IMR-90 (cell line): ENCODE measurements at regions not wholly inside any gene's neighbourhood (a gene's known extent, or its start where the extent isn't known, plus 50 kb on each side); places are given as distances from the start of the nearest gene placed in this dataset.

Source experiments
- ATAC-seq: fragments of 200-7000 bp; cut with Tn5 transposase; 2 replicates; pipeline ENCODE4 v1.9.1; 2020; ENCODE audit warnings: low read depth, mild to moderate bottlenecking, moderate library complexity
- BruUV-seq: library from RNA; stranded (reverse); fragments of 400-500 nt; replicated peaks from 2 replicates; lab custom pipeline; 2021; lab: Mats Ljungman, UMichigan
- CTCF ChIA-PET: fragments of 300-600 bp; formaldehyde crosslinking; extraction: SDS; loops from one replicate; lab custom pipeline; 2021; ENCODE audit warnings: antibody characterized with exemption; lab: Yijun Ruan, JAX
- POLR2A ChIA-PET: fragments of 300-600 bp; sonication (Branson Sonifier 250); formaldehyde crosslinking; loops from one replicate; lab custom pipeline; 2022; ENCODE audit warnings: antibody characterized with exemption; ENCODE audit not compliant: unreplicated experiment; lab: Charles Lee
- DNase-seq: peaks from one replicate; pipeline ENCODE4 v3.0.0; 2013
- H2AFZ ChIP-seq: replicated peaks from 2 replicates; pipeline ENCODE3; 2013; ENCODE audit warnings: low read length, mild to moderate bottlenecking; ENCODE audit not compliant: poor library complexity
- H2AK5ac ChIP-seq: 2 replicates; pipeline ENCODE4 v1.6.1; 2013; ENCODE audit warnings: low read depth, low read length, inconsistent platforms
- H2AK9ac ChIP-seq: replicated peaks from 2 replicates; pipeline ENCODE3; 2013; ENCODE audit warnings: mild to moderate bottlenecking, low read depth, low read length, moderate library complexity; ENCODE audit not compliant: poor library complexity
- H2BK120ac ChIP-seq: 2 replicates; pipeline ENCODE4 v1.6.1; 2013; ENCODE audit warnings: low read depth, low read length, inconsistent platforms
- H2BK15ac ChIP-seq: 3 replicates; pipeline ENCODE4 v1.6.1; 2013; ENCODE audit warnings: low read depth, low read length, inconsistent platforms
- H2BK20ac ChIP-seq: 2 replicates; pipeline ENCODE4 v1.6.1; 2013; ENCODE audit warnings: low read depth, mild to moderate bottlenecking, inconsistent platforms, low read length, moderate library complexity
- H2BK5ac ChIP-seq: 2 replicates; pipeline ENCODE4 v1.6.1; 2013; ENCODE audit warnings: mild to moderate bottlenecking, low read depth, low read length, inconsistent platforms; ENCODE audit not compliant: poor library complexity, severe bottlenecking
- H3K14ac ChIP-seq: replicated peaks from 2 replicates; pipeline ENCODE4 v1.6.1; 2013; ENCODE audit warnings: low read depth, low read length, inconsistent platforms
- H3K18ac ChIP-seq: 2 replicates; pipeline ENCODE4 v1.6.1; 2013; ENCODE audit warnings: low read depth, low read length, control low read depth
- H3K23ac ChIP-seq: 2 replicates; pipeline ENCODE4 v1.6.1; 2013; ENCODE audit warnings: low read depth, low read length, inconsistent platforms
- H3K27ac ChIP-seq: 2 replicates; pipeline ENCODE4 v1.5.1; 2013; ENCODE audit warnings: mild to moderate bottlenecking, control low read depth, low read length; ENCODE audit not compliant: insufficient read depth
- H3K27me3 ChIP-seq: 2 replicates; pipeline ENCODE4 v1.6.1; 2013; ENCODE audit warnings: low read length; ENCODE audit not compliant: control insufficient read depth, insufficient read depth
- H3K36me3 ChIP-seq: 2 replicates; pipeline ENCODE4 v1.6.1; 2013; ENCODE audit warnings: low read length, mixed read lengths; ENCODE audit not compliant: control insufficient read depth, insufficient read depth
- H3K4ac ChIP-seq: 2 replicates; pipeline ENCODE4 v1.6.1; 2013; ENCODE audit warnings: low read depth, low read length, inconsistent platforms
- H3K4me1 ChIP-seq: 2 replicates; pipeline ENCODE4 v1.6.1; 2013; ENCODE audit warnings: low read length, mixed read lengths; ENCODE audit not compliant: control insufficient read depth, insufficient read depth
- H3K4me2 ChIP-seq: 2 replicates; pipeline ENCODE4 v1.6.1; 2013; ENCODE audit warnings: low read depth, mild to moderate bottlenecking, control low read depth, low read length, moderate library complexity
- H3K4me3 ChIP-seq: 2 replicates; pipeline ENCODE4 v1.5.1; 2013; ENCODE audit warnings: low read depth, mild to moderate bottlenecking, control low read depth, low read length, moderate library complexity; ENCODE audit not compliant: insufficient read depth
- H3K56ac ChIP-seq: 2 replicates; pipeline ENCODE4 v1.6.1; 2013; ENCODE audit warnings: low read length, inconsistent platforms; ENCODE audit not compliant: insufficient read depth; ENCODE audit errors: extremely low read depth
- H3K79me1 ChIP-seq, 2 experiments: 2 replicates each; pipeline ENCODE4 v1.6.1; 2013; ENCODE audit warnings: low read length in 2 of 2, inconsistent platforms in 1 of 2, low read depth in 1 of 2
- H3K9ac ChIP-seq: 2 replicates; pipeline ENCODE4 v1.6.1; 2013; ENCODE audit warnings: low read depth, low read length, control low read depth
- H3K9me1 ChIP-seq: 2 replicates; pipeline ENCODE4 v1.6.1; 2013; ENCODE audit warnings: low read length, inconsistent platforms; ENCODE audit not compliant: insufficient read depth
- H3K9me3 ChIP-seq: 2 replicates; pipeline ENCODE4 v1.6.1; 2013; ENCODE audit warnings: low read length; ENCODE audit not compliant: control insufficient read depth, insufficient read depth
- H4K20me1 ChIP-seq: 2 replicates; pipeline ENCODE4 v1.6.1; 2013; ENCODE audit warnings: low read length, inconsistent platforms; ENCODE audit not compliant: insufficient read depth
- H4K5ac ChIP-seq: 2 replicates; pipeline ENCODE4 v1.6.1; 2013; ENCODE audit warnings: mild to moderate bottlenecking, low read depth, low read length, control low read depth
- H4K8ac ChIP-seq, 2 experiments: 2 replicates each; pipeline ENCODE4 v1.6.1; 2013; ENCODE audit warnings: low read depth in 2 of 2, low read length in 2 of 2, control low read depth in 1 of 2, inconsistent platforms in 1 of 2
- H4K91ac ChIP-seq: 2 replicates; pipeline ENCODE4 v1.6.1; 2013; ENCODE audit warnings: low read depth, low read length, inconsistent platforms; ENCODE audit not compliant: insufficient read depth
- ELK1 ChIP-seq: fragments of 150-350 bp; IDR thresholded peaks from 2 replicates; pipeline ENCODE4 v1.6.1; 2016; ENCODE audit warnings: low read depth, mild to moderate bottlenecking, low read length, moderate library complexity, borderline replicate concordance
- MXI1 ChIP-seq: IDR thresholded peaks from 2 replicates; pipeline ENCODE4 v1.6.1; 2012; ENCODE audit warnings: low read depth, mild to moderate bottlenecking, low read length, moderate library complexity, borderline replicate concordance
- POLR2A ChIP-seq: IDR thresholded peaks from 2 replicates; pipeline ENCODE4 v1.6.1; 2012; ENCODE audit warnings: mild to moderate bottlenecking, low read depth, low read length
- RAD21 ChIP-seq: IDR thresholded peaks from 2 replicates; pipeline ENCODE4 v1.6.1; 2012; ENCODE audit warnings: low read length, improper control_type of control experiment
- RCOR1 ChIP-seq: IDR thresholded peaks from 2 replicates; pipeline ENCODE4 v1.6.1; 2012; ENCODE audit warnings: mild to moderate bottlenecking, low read length, improper control_type of control experiment; ENCODE audit not compliant: insufficient replicate concordance
- RFX5 ChIP-seq: IDR thresholded peaks from 2 replicates; pipeline ENCODE4 v1.8.0; 2012; ENCODE audit warnings: low read depth, mild to moderate bottlenecking, low read length, moderate library complexity
- WGBS, 2 experiments: methylation state at CpG; one replicate each; pipeline versions ENCODE4 v1.1.5 to v1.1.7; 2013; ENCODE audit warnings: missing lambda C conversion rate in 2 of 2; ENCODE audit not compliant: insufficient read length in 1 of 2; ENCODE audit errors: extremely low coverage in 2 of 2; 5-methylcytosine and 5-hydroxymethylcytosine counted together
- dilution Hi-C: fragments of 300-500 bp; cut with HindIII; formaldehyde crosslinking; loops from one replicate; pipeline ENCODE4 v1.14.3; 2018; ENCODE audit warnings: low sequenced_read_pairs; ENCODE audit not compliant: unreplicated experiment
- in situ Hi-C: fragments of 300-500 bp; cut with MboI; formaldehyde crosslinking; loops from 3 replicates; pipeline ENCODE4 v1.14.3; 2019; ENCODE audit warnings: low sequenced_read_pairs, inconsistent platforms, mixed read lengths
- intact Hi-C: fragments of 100-400 bp; cut with micrococcal nuclease; formaldehyde crosslinking; loops from 2 replicates; pipeline ENCODE4 v1.10.0; 2022

- no peak overlapping the region for H4K8ac ChIP-seq
- ChIA-PET CTCF (no interaction called here), POLR2A (no interaction called here)
- H2AK5ac ChIP-seq = no peak overlapping the region
- H2BK20ac ChIP-seq = no peak overlapping the region
- H3K18ac ChIP-seq = no peak overlapping the region
- TF ChIP-seq POLR2A (no peak), MXI1 (no peak), RFX5 (no peak), RAD21 (no peak), ELK1 (no peak), RCOR1 (no peak)
- no peak overlapping the region for H2AFZ ChIP-seq
- no peak for DNase-seq
- H3K9me3 ChIP-seq = peaks cover 2% of the 10 kb centered on the region; the same call in 1 of the 2 replicates
- intact Hi-C loops (no loop called here), dilution Hi-C loops (no loop called here), in situ Hi-C loops (no loop called here)
- no peak overlapping the region for H3K56ac ChIP-seq
- no TSS peak for BruUV-seq
- H3K4me1 ChIP-seq = no peaks in the 10 kb centered on the region
- no peaks in the 10 kb centered on the region for H3K27me3 ChIP-seq
- no peak for ATAC-seq
- no peak overlapping the region for H3K9ac ChIP-seq
- H4K91ac ChIP-seq = no peak overlapping the region
- H3K4ac ChIP-seq = no peak overlapping the region
- H3K27ac ChIP-seq = no peak overlapping the region
- no peak overlapping the region for H3K23ac ChIP-seq
- no peak overlapping the region for H3K4me2 ChIP-seq
- no peak overlapping the region for H2BK15ac ChIP-seq
- H3K9me1 ChIP-seq = no peaks in the 10 kb centered on the region
- WGBS, 2 experiments = no CpG with 5 or more reads among the region's 9 CpGs
- no peaks in the 10 kb centered on the region for H3K79me1 ChIP-seq
- H2AK9ac ChIP-seq = no peak overlapping the region
- no peaks in the 10 kb centered on the region for H3K36me3 ChIP-seq
- no peak overlapping the region for H3K4me3 ChIP-seq
- H4K5ac ChIP-seq = no peak overlapping the region
- no peak overlapping the region for H3K14ac ChIP-seq
- H2BK120ac ChIP-seq = no peak overlapping the region
- no peaks in the 10 kb centered on the region for H4K20me1 ChIP-seq
- H2BK5ac ChIP-seq = no peak overlapping the region
These were observed 276.9 kb downstream of the MATN1 start for GRCh38 chr1:30446508-30446907.
